ENCODE measurements at regions not wholly inside any gene's neighbourhood (a gene's known extent, or its start where the extent isn't known, plus 50 kb on each side); places are given as distances from the start of the nearest gene placed in this dataset.
"Not testable (repeated sequence)": the region's sequence is repeated elsewhere in the genome, so short reads cannot be mapped to it uniquely, and the experiment has no call there.

GRCh38 chr9:104195142-104195541 lies 101.0 kb downstream of the SMC2 start:
- DNase-seq (ENCODE audit: low spot score), result not testable (repeated sequence)

GRCh38 chr9:104200456-104200994 lies 106.4 kb downstream of the SMC2 start:
- DNase-seq (ENCODE audit: low spot score), result no peak

DNA sequence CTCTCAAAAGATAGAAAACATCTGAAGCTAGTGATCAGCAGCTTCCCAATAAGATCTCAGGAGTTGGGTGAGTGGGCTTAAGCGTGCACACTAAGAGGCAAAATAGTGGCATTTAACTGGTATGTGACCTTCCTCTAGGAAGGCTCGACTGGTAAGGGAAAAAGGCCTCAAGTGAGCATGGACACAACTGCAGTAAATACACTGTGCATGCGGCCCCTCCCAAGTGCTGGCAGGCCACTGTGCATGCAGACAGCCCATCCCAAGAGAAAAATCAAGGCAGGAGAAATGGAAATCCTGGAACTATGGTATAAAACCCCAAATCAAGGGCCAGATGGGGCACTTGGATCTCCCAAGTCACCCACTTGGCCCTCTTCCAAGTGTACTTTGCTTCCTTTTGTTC lies 112.7 kb downstream of the SMC2 start:
- DNase-seq (ENCODE audit: low spot score), result no peak

DNA sequence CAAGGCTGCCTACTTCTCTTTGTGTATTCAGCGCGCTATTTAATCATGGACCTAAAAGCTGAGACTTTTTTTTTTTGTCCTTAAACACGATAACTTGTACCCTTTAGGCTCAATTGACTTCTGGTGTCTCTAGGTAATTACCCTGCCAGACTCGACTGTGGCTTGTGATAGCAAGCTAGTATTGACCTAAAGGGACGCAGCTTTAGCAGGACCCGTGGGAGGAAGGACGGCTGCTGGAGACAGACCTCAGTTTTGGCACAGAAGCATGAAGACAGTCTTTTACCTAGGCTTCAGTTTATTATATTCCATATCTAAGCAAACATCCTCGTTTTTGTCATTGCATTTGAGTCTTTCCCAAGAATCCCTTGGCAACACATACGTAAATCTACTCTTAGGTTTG lies 115.3 kb downstream of the SMC2 start:
- no peak for DNase-seq (ENCODE audit: low spot score)

DNA sequence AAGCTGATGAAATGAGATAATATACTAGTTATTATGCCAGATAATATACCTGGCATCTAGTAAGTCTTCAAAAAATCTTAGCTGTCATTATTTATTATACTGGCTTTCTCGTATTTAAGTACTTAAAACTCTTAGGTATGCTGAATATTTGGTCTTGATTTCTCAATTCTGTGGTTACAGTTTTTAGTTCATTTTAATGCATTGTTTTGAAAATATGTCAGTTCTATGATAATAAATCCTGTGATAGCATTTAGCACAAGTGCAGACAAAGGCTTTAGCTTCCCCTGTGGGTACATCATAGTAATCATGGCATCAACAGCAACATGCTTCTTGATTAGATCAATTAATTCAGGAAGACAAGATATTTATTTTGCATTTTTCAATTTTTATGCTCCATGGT lies 133.0 kb downstream of the SMC2 start:
- DNase-seq (ENCODE audit: low spot score), result no peak

DNA sequence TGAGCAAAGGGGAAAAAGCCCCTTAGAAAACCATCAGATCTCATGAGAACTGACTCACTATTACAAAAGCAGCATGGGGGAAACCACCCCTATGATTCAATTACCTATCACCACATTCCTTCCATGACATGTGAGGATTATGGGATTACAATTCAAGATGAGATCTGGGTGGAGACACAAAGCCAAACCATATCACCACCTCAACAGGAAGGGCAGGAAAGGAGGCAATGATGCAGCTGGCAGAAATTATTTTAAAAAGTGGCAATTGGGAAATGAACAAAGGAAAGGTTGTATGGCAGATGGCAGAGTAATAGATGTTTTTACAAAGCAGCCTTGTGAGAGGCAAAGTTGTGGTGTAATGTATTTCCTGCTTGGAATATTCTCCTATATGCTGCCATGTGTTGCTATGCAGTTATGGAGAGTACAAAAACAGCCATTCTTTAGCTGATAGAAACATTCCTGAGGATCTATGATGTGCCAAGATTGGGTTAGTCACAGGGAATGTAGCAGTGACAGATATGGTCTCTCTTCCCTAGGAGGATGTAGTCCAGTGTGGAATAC lies 138.8 kb downstream of the SMC2 start:
- no peak for DNase-seq (ENCODE audit: low spot score)

GRCh38 chr9:104233366-104233765 lies 139.3 kb downstream of the SMC2 start:
- DNase-seq (ENCODE audit: low spot score), result no peak

DNA sequence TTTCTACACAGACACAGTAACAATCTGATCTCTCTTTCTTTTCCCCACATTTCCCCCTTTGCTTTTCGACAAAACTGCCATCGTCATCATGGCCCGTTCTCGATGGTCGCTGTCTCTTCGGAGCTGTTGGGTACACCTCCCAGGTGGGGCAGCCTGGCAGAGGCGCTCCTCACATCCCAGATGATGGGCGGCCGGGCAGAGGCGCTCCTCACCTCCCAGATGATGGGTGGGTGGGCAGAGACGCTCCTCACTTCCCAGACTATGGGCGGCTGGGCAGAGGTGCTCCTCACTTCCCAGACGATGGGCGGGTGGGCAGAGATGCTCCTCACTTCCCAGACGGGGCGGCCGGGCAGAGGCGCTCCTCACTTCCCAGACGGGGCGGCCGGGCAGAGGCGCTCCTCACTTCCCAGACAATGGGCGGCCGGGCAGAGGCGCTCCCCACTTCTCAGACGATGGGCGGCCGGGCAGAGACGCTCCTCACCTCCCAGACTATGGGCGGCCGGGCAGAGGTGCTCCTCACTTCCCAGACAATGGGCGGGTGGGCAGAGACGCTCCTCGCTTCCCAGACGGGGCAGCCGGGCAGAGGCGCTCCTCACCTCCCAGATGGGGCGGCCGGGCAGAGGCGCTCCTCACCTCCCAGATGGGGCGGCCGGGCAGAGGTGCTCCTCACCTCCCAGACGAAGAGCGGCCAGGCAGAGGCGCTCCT lies 140.7 kb downstream of the SMC2 start:
- DNase-seq (ENCODE audit: low spot score), result not testable (repeated sequence)

DNA sequence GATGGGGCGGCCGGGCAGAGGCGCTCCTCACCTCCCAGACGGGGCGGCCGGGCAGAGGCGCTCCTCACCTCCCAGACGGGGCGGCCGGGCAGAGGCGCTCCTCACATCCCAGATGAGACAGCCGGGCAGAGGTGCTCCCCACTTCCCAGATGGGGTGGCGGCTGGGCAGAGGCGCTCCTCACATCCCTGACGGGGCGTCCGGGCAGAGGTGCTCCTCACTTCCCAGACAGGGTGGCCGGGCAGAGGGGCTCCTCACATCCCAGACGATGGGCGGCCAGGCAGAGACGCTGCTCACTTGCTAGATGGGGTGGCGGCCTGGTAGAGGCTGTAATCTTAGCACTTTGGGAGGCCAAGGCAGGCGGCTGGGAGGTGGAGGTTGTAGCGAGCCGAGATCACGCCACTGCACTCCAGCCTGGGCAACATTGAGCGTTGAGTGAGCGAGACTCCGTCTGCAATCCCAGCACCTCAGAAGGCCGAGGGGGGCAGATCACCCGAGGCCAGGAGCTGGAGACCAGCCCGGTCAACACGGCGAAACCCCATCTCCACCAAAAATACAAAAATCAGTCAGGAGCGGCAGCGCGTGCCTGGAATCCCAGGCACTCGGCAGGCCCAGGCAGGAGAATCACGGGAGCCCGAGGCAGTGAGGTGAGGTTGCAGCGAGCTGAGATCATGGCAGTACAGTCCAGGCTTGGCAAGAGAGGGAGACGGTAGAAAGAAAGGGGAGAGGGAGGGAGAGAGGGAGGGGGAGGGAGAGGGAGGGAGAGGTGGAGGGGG lies 141.4 kb downstream of the SMC2 start:
- not testable (repeated sequence) for DNase-seq (ENCODE audit: low spot score)

GRCh38 chr9:104238668-104239067 lies 144.6 kb downstream of the SMC2 start:
- DNase-seq (ENCODE audit: low spot score), result no peak

GRCh38 chr9:104240890-104241289 lies 146.8 kb downstream of the SMC2 start:
- DNase-seq (ENCODE audit: low spot score), result no peak

- DNase-seq (ENCODE audit: low spot score), result no peak
Observed at GRCh38 chr9:104245925-104246324, 151.8 kb downstream of the SMC2 start.

DNA sequence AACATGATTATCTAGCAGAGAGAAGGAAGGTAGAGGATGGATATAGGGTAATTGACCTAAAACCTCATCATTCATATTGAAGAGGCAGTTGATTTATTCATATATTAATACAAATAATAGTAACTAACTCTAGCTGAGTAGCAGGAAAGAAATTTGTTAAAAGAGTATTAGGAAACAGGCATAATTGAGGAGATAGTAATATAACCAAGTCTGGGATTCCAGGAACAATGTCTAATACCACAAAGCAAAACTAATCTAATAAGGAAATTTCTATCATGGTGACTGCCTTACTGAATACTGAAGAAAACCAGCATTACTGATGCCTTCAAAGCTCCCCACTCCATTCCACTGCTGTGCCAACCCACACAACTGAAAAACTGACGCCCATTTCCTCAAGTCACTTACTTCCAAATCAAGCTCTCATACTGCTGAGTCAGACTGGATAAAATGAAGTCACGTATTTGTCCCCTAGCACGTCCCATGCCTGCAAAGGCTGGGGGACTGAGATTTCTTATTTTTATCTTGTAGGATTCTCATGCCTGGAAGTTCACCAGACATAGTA lies 153.9 kb downstream of the SMC2 start:
- no peak for DNase-seq (ENCODE audit: low spot score)

DNA sequence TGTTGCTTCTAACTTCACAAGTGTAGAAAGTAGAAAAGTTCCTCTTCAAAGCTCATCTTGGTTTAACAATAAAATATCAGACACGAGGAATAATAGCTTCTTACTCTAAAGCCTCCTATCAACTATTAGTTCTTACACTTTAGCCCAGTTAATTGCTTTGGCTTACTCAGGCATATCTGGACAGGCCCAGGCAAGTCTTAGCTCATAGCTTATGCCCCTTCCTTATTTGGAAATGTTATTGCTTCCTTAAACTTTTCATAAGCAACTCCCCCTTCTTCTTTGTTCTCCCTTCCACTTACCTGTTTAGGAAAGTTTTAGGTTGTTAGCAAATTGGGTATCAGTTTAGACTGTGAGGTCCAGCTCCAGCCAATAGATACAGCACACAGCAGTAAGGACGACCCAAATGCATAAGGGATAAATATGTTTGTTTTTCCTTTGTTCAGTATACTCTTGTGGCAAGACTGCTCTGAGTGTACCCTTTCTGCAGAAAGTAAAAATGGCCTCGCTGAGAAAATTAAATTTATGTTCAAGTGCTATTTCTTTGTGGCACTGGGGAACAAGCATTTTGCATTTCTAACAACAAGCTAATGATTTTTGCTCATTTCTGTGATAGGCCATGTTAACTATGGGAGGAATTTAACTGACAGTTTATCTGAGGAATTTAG lies 162.1 kb downstream of the SMC2 start:
- DNase-seq (ENCODE audit: low spot score), result no peak

- DNase-seq (ENCODE audit: low spot score), result no peak
Observed at GRCh38 chr9:104256696-104257062, 162.6 kb downstream of the SMC2 start.

DNA sequence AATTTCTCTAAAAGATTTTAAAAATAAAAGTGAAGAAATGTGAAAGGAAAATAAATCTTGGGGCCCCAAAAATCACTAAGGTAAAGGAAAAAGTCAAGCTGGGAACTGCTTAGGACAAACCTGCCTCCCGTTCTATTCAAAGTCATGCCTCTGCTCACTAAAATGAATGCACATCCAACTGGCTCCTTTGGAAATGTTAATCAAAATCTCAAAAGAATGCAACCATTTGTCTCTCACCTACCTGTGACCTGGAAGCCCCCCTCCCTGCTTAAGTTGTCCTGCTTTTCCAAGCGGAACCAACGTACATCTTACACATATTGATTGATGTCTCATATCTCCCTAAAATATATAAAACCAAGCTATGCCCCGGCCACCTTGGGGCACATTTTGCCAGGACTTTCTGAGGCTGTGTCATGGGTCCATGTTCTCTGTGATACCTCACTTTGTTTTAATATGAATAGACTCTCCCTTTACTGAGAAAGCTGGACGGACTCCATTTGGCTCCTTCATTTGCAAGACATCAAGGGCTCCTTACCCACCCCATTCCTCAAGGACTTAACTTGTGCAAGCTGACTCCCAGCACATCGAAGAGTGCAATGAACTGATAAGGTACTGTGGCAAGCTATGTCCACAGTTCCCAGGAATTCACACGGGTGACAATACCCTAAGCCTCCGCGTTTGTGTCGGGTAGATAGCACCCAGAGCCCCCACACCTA lies 164.3 kb downstream of the SMC2 start:
- DNase-seq (ENCODE audit: low spot score), result no peak

GRCh38 chr9:104260004-104260403 lies 165.9 kb downstream of the SMC2 start:
- no peak for DNase-seq (ENCODE audit: low spot score)

DNA sequence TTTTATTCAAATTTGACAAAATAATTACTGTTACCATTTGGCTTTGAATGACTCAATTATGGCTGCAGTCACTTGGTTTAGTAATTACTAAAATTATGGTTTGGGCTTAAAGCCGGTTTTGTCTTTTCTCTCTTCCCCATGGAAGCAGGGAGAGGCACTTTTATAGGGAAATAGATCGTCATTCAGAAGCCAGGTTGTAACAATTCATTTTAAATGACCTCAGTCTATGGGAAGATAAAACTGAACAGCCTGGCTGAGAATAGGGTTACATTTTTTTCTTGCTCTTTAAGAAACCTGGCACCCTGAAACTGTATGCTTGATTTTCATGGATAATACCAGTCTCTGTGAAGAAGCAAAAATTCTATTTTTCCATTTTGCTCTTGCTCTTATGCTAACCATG lies 169.8 kb downstream of the SMC2 start:
- DNase-seq (ENCODE audit: low spot score), result no peak

- DNase-seq (ENCODE audit: low spot score), result no peak
Observed at GRCh38 chr9:104264431-104264830, 170.3 kb downstream of the SMC2 start.

GRCh38 chr9:104269374-104269773 lies 175.3 kb downstream of the SMC2 start:
- no peak for DNase-seq (ENCODE audit: low spot score)
